CD4-positive, alpha-beta memory T cell (primary cell): ENCODE measurements at regions not wholly inside any gene's neighbourhood (a gene's known extent, or its start where the extent isn't known, plus 50 kb on each side); places are given as distances from the start of the nearest gene placed in this dataset.

Source experiments
- CTCF ChIA-PET: fragments of 350-600 bp; sonication (Branson Sonifier 250); formaldehyde crosslinking; loops from one replicate; lab custom pipeline; 2021; ENCODE audit warnings: inconsistent platforms; ENCODE audit not compliant: partially characterized antibody; lab: Charles Lee
- POLR2A ChIA-PET: fragments of 350-600 bp; sonication (Branson Sonifier 250); formaldehyde crosslinking; loops from one replicate; lab custom pipeline; 2021; ENCODE audit not compliant: partially characterized antibody; lab: Charles Lee
- DNase-seq, 5 donors: peaks; one replicate each; pipeline versions ENCODE4 v3.0.0 to v3.0.0-alpha.2; 2020 to 2022; ENCODE audit warnings: mixed read lengths in 1 of 5
- H3K27ac ChIP-seq: one replicate; pipeline ENCODE4 v1.7.0; 2013; ENCODE audit warnings: low read depth, low read length
- H3K27me3 ChIP-seq: 2 replicates; pipeline ENCODE4 v1.7.0; 2013; ENCODE audit warnings: mild to moderate bottlenecking, low read length, moderate library complexity; ENCODE audit not compliant: insufficient read depth
- H3K36me3 ChIP-seq: 2 replicates; pipeline ENCODE4 v1.7.0; 2013; ENCODE audit warnings: mild to moderate bottlenecking, low read length, moderate library complexity; ENCODE audit not compliant: insufficient read depth
- H3K4me1 ChIP-seq: 2 replicates; pipeline ENCODE4 v1.7.0; 2013; ENCODE audit warnings: mild to moderate bottlenecking, low read length, moderate library complexity; ENCODE audit not compliant: insufficient read depth
- H3K4me3 ChIP-seq, 2 donors: one replicate each; pipeline ENCODE4 v1.7.0; 2013; ENCODE audit warnings: low read length in 2 of 2, mild to moderate bottlenecking in 1 of 2
- H3K9me3 ChIP-seq, 2 donors: one replicate each; pipeline ENCODE4 v1.7.0; 2013; ENCODE audit warnings: low read length in 2 of 2, control low read depth in 1 of 2; ENCODE audit not compliant: control insufficient read depth in 1 of 2
- H3K27ac Mint-ChIP-seq, 7 donors: one replicate each; pipeline ENCODE4 v1.8.0; 2020 to 2021; ENCODE audit warnings: mixed read lengths in 7 of 7, mild to moderate bottlenecking in 6 of 7, inconsistent platforms in 3 of 7, moderate library complexity in 3 of 7
- H3K27me3 Mint-ChIP-seq, 2 donors: one replicate each; pipeline ENCODE4 v1.8.0; 2020 to 2021; ENCODE audit warnings: mixed read lengths in 2 of 2
- H3K36me3 Mint-ChIP-seq, 2 donors: one replicate each; pipeline ENCODE4 v1.8.0; 2020 to 2021; ENCODE audit warnings: mixed read lengths in 2 of 2, inconsistent platforms in 1 of 2, mild to moderate bottlenecking in 1 of 2
- H3K4me1 Mint-ChIP-seq, 4 donors: one replicate each; pipeline ENCODE4 v1.8.0; 2020 to 2021; ENCODE audit warnings: mixed read lengths in 4 of 4, mild to moderate bottlenecking in 1 of 4
- H3K4me3 Mint-ChIP-seq, 8 donors: one replicate each; pipeline ENCODE4 v1.8.0; 2020 to 2021; ENCODE audit warnings: mixed read lengths in 8 of 8, mild to moderate bottlenecking in 7 of 8, moderate library complexity in 6 of 8, inconsistent platforms in 3 of 8
- H3K9me3 Mint-ChIP-seq, 8 donors: one replicate each; pipeline ENCODE4 v1.8.0; 2020 to 2021; ENCODE audit warnings: mixed read lengths in 8 of 8, mild to moderate bottlenecking in 5 of 8, inconsistent platforms in 3 of 8, moderate library complexity in 1 of 8
- intact Hi-C: fragments of 100-400 bp; cut with micrococcal nuclease; formaldehyde crosslinking; loops from one replicate; pipeline ENCODE4 v1.15.1; 2023

- no peaks in the 10 kb centered on the region for H3K4me1 Mint-ChIP-seq
- Histone ChIP-seq H3K27ac (no peak overlapping the region), H3K4me1 (no peaks in the 10 kb centered on the region), H3K4me3 (no peak overlapping the region), H3K27me3 (no peaks in the 10 kb centered on the region), H3K9me3 (no peaks in the 10 kb centered on the region), H3K36me3 (no peaks in the 10 kb centered on the region)
- no peaks in the 10 kb centered on the region for H3K36me3 Mint-ChIP-seq
- no peak overlapping the region for H3K4me3 Mint-ChIP-seq
- no peak for DNase-seq
- ChIA-PET POLR2A (no interaction called here), CTCF (no interaction called here)
- intact Hi-C loops, result no loop called here
- H3K27me3 Mint-ChIP-seq, result no peaks in the 10 kb centered on the region
- peaks cover 0 to 2% (median 0%) of the 10 kb centered on the region in 8 donors for H3K9me3 Mint-ChIP-seq
- no peak overlapping the region for H3K27ac Mint-ChIP-seq
Measured at GRCh38 chr2:192877159-192877558, 682.4 kb upstream of the TMEFF2 start.

- Mint-ChIP-seq H3K4me1 (no peaks in the 10 kb centered on the region), H3K27ac (no peak overlapping the region), H3K27me3 (no peaks in the 10 kb centered on the region), H3K9me3 (peaks cover 0 to 3% (median 0%) of the 10 kb centered on the region in 8 donors), H3K4me3 (no peak overlapping the region), H3K36me3 (no peaks in the 10 kb centered on the region)
- no peak for DNase-seq
- no peaks in the 10 kb centered on the region for H3K4me1 ChIP-seq
- no peaks in the 10 kb centered on the region for H3K27me3 ChIP-seq
- ChIA-PET POLR2A (no interaction called here), CTCF (no interaction called here)
- no peak overlapping the region for H3K4me3 ChIP-seq
- intact Hi-C loops, result no loop called here
- no peak overlapping the region for H3K27ac ChIP-seq
- H3K36me3 ChIP-seq, result no peaks in the 10 kb centered on the region
- H3K9me3 ChIP-seq, result no peaks in the 10 kb centered on the region
Measured at GRCh38 chr2:192876698-192877097, 682.0 kb upstream of the TMEFF2 start.

GRCh38 chr2:192854706-192855105 is 660.0 kb upstream of the TMEFF2 start:
- no peaks in the 10 kb centered on the region for H3K36me3 ChIP-seq
- no peaks in the 10 kb centered on the region for H3K36me3 Mint-ChIP-seq
- H3K27me3 Mint-ChIP-seq, result no peaks in the 10 kb centered on the region
- H3K4me1 ChIP-seq, result no peaks in the 10 kb centered on the region
- H3K27me3 ChIP-seq, result no peaks in the 10 kb centered on the region
- DNase-seq, result no peak
- ChIA-PET CTCF (no interaction called here), POLR2A (no interaction called here)
- peaks cover 0 to 3% of the 10 kb centered on the region in 2 donors for H3K9me3 ChIP-seq
- no peaks in the 10 kb centered on the region for H3K4me1 Mint-ChIP-seq
- no peak overlapping the region for H3K4me3 ChIP-seq
- intact Hi-C loops, result no loop called here
- no peak overlapping the region for H3K27ac ChIP-seq
- H3K4me3 Mint-ChIP-seq, result no peak overlapping the region
- peaks cover 0 to 2% (median 0%) of the 10 kb centered on the region in 8 donors for H3K9me3 Mint-ChIP-seq
- no peak overlapping the region for H3K27ac Mint-ChIP-seq

- Histone ChIP-seq H3K36me3 (no peaks in the 10 kb centered on the region), H3K4me3 (no peak overlapping the region), H3K9me3 (peaks cover 0 to 3% of the 10 kb centered on the region in 2 donors), H3K27me3 (no peaks in the 10 kb centered on the region), H3K4me1 (no peaks in the 10 kb centered on the region), H3K27ac (no peak overlapping the region)
- intact Hi-C loops, result no loop called here
- no peaks in the 10 kb centered on the region for H3K36me3 Mint-ChIP-seq
- ChIA-PET POLR2A (no interaction called here), CTCF (no interaction called here)
- no peak for DNase-seq
- peaks cover 0 to 2% (median 0%) of the 10 kb centered on the region in 8 donors for H3K9me3 Mint-ChIP-seq
- no peak overlapping the region for H3K27ac Mint-ChIP-seq
- H3K4me3 Mint-ChIP-seq, result no peak overlapping the region
- no peaks in the 10 kb centered on the region for H3K27me3 Mint-ChIP-seq
- H3K4me1 Mint-ChIP-seq, result no peaks in the 10 kb centered on the region
Measured at GRCh38 chr2:192854031-192854430, 659.3 kb upstream of the TMEFF2 start.

- Histone ChIP-seq H3K27ac (no peak overlapping the region), H3K4me3 (no peak overlapping the region), H3K4me1 (no peaks in the 10 kb centered on the region), H3K36me3 (no peaks in the 10 kb centered on the region), H3K27me3 (no peaks in the 10 kb centered on the region), H3K9me3 (no peaks in the 10 kb centered on the region)
- ChIA-PET POLR2A (no interaction called here), CTCF (no interaction called here)
- Mint-ChIP-seq H3K4me3 (no peak overlapping the region), H3K27ac (no peak overlapping the region), H3K4me1 (no peaks in the 10 kb centered on the region), H3K9me3 (peaks cover 0 to 3% (median 0%) of the 10 kb centered on the region in 8 donors), H3K36me3 (no peaks in the 10 kb centered on the region), H3K27me3 (no peaks in the 10 kb centered on the region)
- no peak for DNase-seq
- intact Hi-C loops, result no loop called here
Measured at GRCh38 chr2:192828947-192829346, 634.2 kb upstream of the TMEFF2 start.

GRCh38 chr2:192828175-192828574 is 633.4 kb upstream of the TMEFF2 start:
- Histone ChIP-seq H3K27ac (no peak overlapping the region), H3K9me3 (no peaks in the 10 kb centered on the region), H3K4me3 (no peak overlapping the region), H3K36me3 (no peaks in the 10 kb centered on the region), H3K4me1 (no peaks in the 10 kb centered on the region), H3K27me3 (no peaks in the 10 kb centered on the region)
- Mint-ChIP-seq H3K27ac (no peak overlapping the region), H3K4me3 (no peak overlapping the region), H3K9me3 (peaks cover 0 to 2% (median 0%) of the 10 kb centered on the region in 8 donors), H3K27me3 (no peaks in the 10 kb centered on the region), H3K36me3 (no peaks in the 10 kb centered on the region), H3K4me1 (no peaks in the 10 kb centered on the region)
- intact Hi-C loops, result no loop called here
- POLR2A ChIA-PET, result no interaction called here
- no peak for DNase-seq
- CTCF ChIA-PET, result no interaction called here

GRCh38 chr2:192827735-192828134 is 633.0 kb upstream of the TMEFF2 start:
- DNase-seq, result no peak
- H3K27ac Mint-ChIP-seq, result no peak overlapping the region
- POLR2A ChIA-PET, result no interaction called here

GRCh38 chr2:192814376-192814775 is 619.6 kb upstream of the TMEFF2 start:
- H3K27ac ChIP-seq, result no peak overlapping the region
- Mint-ChIP-seq H3K4me3 (no peak overlapping the region), H3K36me3 (no peaks in the 10 kb centered on the region), H3K27ac (no peak overlapping the region), H3K4me1 (no peaks in the 10 kb centered on the region), H3K27me3 (no peaks in the 10 kb centered on the region), H3K9me3 (peaks cover 0 to 10% (median 4%) of the 10 kb centered on the region in 8 donors)
- intact Hi-C loops, result no loop called here
- no peaks in the 10 kb centered on the region for H3K27me3 ChIP-seq
- ChIA-PET POLR2A (no interaction called here), CTCF (no interaction called here)
- H3K36me3 ChIP-seq, result no peaks in the 10 kb centered on the region
- no peaks in the 10 kb centered on the region for H3K9me3 ChIP-seq
- no peaks in the 10 kb centered on the region for H3K4me1 ChIP-seq
- H3K4me3 ChIP-seq, result no peak overlapping the region
- DNase-seq, result no peak

More at GRCh38 chr2:192827735-192828134, 633.0 kb upstream of the TMEFF2 start:
- Histone ChIP-seq H3K9me3 (no peaks in the 10 kb centered on the region), H3K27ac (no peak overlapping the region), H3K27me3 (no peaks in the 10 kb centered on the region), H3K4me1 (no peaks in the 10 kb centered on the region), H3K4me3 (no peak overlapping the region), H3K36me3 (no peaks in the 10 kb centered on the region)
- H3K4me1 Mint-ChIP-seq, result no peaks in the 10 kb centered on the region
- CTCF ChIA-PET, result no interaction called here
- intact Hi-C loops, result no loop called here
- peaks cover 0 to 2% (median 0%) of the 10 kb centered on the region in 8 donors for H3K9me3 Mint-ChIP-seq
- H3K27me3 Mint-ChIP-seq, result no peaks in the 10 kb centered on the region
- H3K36me3 Mint-ChIP-seq, result no peaks in the 10 kb centered on the region
- no peak overlapping the region for H3K4me3 Mint-ChIP-seq
